HepG2 (cell line): ENCODE measurements at regions not wholly inside any gene's neighbourhood (a gene's known extent, or its start where the extent isn't known, plus 50 kb on each side); places are given as distances from the start of the nearest gene placed in this dataset.

Experiments used
- ATAC-seq: fragments of 200-7000 bp; cut with Tn5 transposase; 3 replicates; pipeline ENCODE4 v1.9.1; 2020; ENCODE audit warnings: mild to moderate bottlenecking, moderate library complexity
- BruUV-seq: library from RNA; stranded (reverse); fragments of 400-500 nt; replicated peaks from 2 replicates; lab custom pipeline; 2021; lab: Mats Ljungman, UMichigan
- CTCF ChIA-PET: fragments of 300-600 bp; formaldehyde crosslinking; extraction: SDS; loops from one replicate; lab custom pipeline; 2021; ENCODE audit warnings: low total read pairs, inconsistent platforms, low intra/inter-chr PET ratio; lab: Yijun Ruan, JAX
- POLR2A ChIA-PET: fragments of 350-600 bp; sonication (Branson Sonifier 250); formaldehyde crosslinking; loops from one replicate; lab custom pipeline; 2020; ENCODE audit warnings: antibody characterized with exemption, inconsistent platforms; lab: Yijun Ruan, JAX
- DNase-seq: peaks from one replicate; pipeline ENCODE4 v3.0.0-alpha.2; 2015; ENCODE audit warnings: low spot score
- FAIRE-seq: peaks from 3 replicates; lab custom pipeline; 2011; peaks lifted over from hg19 to GRCh38; lab: Jason Lieb, UNC
- H2AFZ ChIP-seq: one replicate; pipeline ENCODE4 v1.6.1; 2011; ENCODE audit warnings: low read length, inconsistent platforms
- H3K27ac ChIP-seq: fragments of 300-600 bp; 3 replicates; pipeline ENCODE4 v1.8.0; 2011; ENCODE audit warnings: mixed run types, mild to moderate bottlenecking, mixed read lengths, low read length, inconsistent platforms; ENCODE audit not compliant: insufficient read depth; ENCODE audit errors: extremely low read length
- H3K27me3 ChIP-seq, 2 experiments: fragments of 200-600 bp in 1 of 2; 2 replicates in 1 of 2; 3 replicates in 1 of 2; pipeline versions ENCODE4 v1.6.0 to v1.8.0; 2011; ENCODE audit warnings: low read length in 2 of 2, mild to moderate bottlenecking in 2 of 2, moderate library complexity in 2 of 2, inconsistent platforms in 1 of 2; ENCODE audit not compliant: insufficient read depth in 2 of 2, control insufficient read depth in 1 of 2
- H3K36me3 ChIP-seq, 2 experiments: fragments of 200-600 bp in 1 of 2; replicated peaks in 1 of 2; 2 replicates in 1 of 2; 3 replicates in 1 of 2; pipeline versions ENCODE4 v1.5.1 to v1.8.0; 2011; ENCODE audit warnings: low read length in 2 of 2, inconsistent platforms in 1 of 2; ENCODE audit not compliant: insufficient read depth in 2 of 2, control insufficient read depth in 1 of 2
- H3K4me1 ChIP-seq: 2 replicates; pipeline ENCODE4 v1.5.1; 2012; ENCODE audit warnings: low read length, inconsistent platforms; ENCODE audit not compliant: insufficient read depth
- H3K4me2 ChIP-seq: 2 replicates; pipeline ENCODE4 v1.6.0; 2011; ENCODE audit warnings: low read depth, low read length, inconsistent platforms
- H3K4me3 ChIP-seq, 3 experiments: fragments of 200-600 bp in 1 of 3; sonication (generic), shearing (Covaris generic) in 1 of 3; replicated peaks in 1 of 3; 2 replicates each; pipeline ENCODE4 v1.5.1; 2011 to 2016; ENCODE audit warnings: low read length in 3 of 3, inconsistent platforms in 2 of 3, low read depth in 2 of 3, mild to moderate bottlenecking in 2 of 3, control low read depth in 1 of 3, mixed read lengths in 1 of 3; ENCODE audit not compliant: insufficient read depth in 1 of 3
- H3K79me2 ChIP-seq: one replicate; pipeline ENCODE4 v1.6.1; 2011; ENCODE audit warnings: low read length, inconsistent platforms; ENCODE audit not compliant: insufficient read depth
- H3K9ac ChIP-seq: 2 replicates; pipeline ENCODE4 v1.6.0; 2011; ENCODE audit warnings: mild to moderate bottlenecking, low read depth, low read length, inconsistent platforms; ENCODE audit not compliant: insufficient read depth
- H3K9me3 ChIP-seq: 2 replicates; pipeline ENCODE4 v1.5.1; 2012; ENCODE audit warnings: mild to moderate bottlenecking, low read length
- H4K20me1 ChIP-seq: 2 replicates; pipeline ENCODE4 v1.6.0; 2011; ENCODE audit warnings: inconsistent platforms, mild to moderate bottlenecking, low read length, moderate library complexity; ENCODE audit not compliant: insufficient read depth
- ETV5 ChIP-seq: IDR thresholded peaks from 2 replicates; pipeline ENCODE4 v1.6.1; 2018; ENCODE audit warnings: missing biosample characterization, missing genetic modification reagents, inconsistent platforms, borderline replicate concordance
- FOXA1 ChIP-seq, 2 experiments: fragments of 450-650 bp in 1 of 2; sonication (generic) in 1 of 2; formaldehyde crosslinking in 1 of 2; IDR thresholded peaks; 2 replicates each; pipeline versions ENCODE4 v1.4.0 to v1.6.1; 2016 to 2020; ENCODE audit warnings: missing genetic modification reagents in 1 of 2
- HIVEP1 ChIP-seq: sonication (generic); formaldehyde crosslinking; IDR thresholded peaks from 2 replicates; pipeline ENCODE4 v1.4.0; 2020; ENCODE audit warnings: mild to moderate bottlenecking, missing genetic modification reagents
- NCOA2 ChIP-seq: sonication (generic); formaldehyde crosslinking; IDR thresholded peaks from 2 replicates; pipeline ENCODE4 v1.8.0; 2022; ENCODE audit warnings: inconsistent platforms
- NR1H2 ChIP-seq: sonication (generic); formaldehyde crosslinking; IDR thresholded peaks from 2 replicates; pipeline ENCODE4 v1.8.1; 2022; ENCODE audit warnings: low read depth, missing genetic modification reagents, borderline replicate concordance
- RFX3 ChIP-seq: IDR thresholded peaks from 2 replicates; pipeline ENCODE4 v1.6.1; 2016; ENCODE audit warnings: missing biosample characterization, missing genetic modification reagents
- U2AF2 ChIP-seq: fragments of 200-400 bp; formaldehyde crosslinking; IDR thresholded peaks from 2 replicates; pipeline ENCODE4 v1.6.1; 2017; ENCODE audit warnings: low read depth, mild to moderate bottlenecking, low read length
- ZNF234 ChIP-seq: sonication (generic); formaldehyde crosslinking; conservative IDR thresholded peaks from 2 replicates; pipeline ENCODE4 v1.5.1; 2020; ENCODE audit warnings: mild to moderate bottlenecking, missing genetic modification reagents
- ZNF274 ChIP-seq: sonication (generic); formaldehyde crosslinking; IDR thresholded peaks from 2 replicates; pipeline ENCODE4 v1.5.1; 2020; ENCODE audit warnings: mild to moderate bottlenecking, missing genetic modification reagents
- ZNF570 ChIP-seq: sonication (generic); formaldehyde crosslinking; IDR thresholded peaks from 2 replicates; pipeline ENCODE4 v1.4.0; 2020; ENCODE audit warnings: mild to moderate bottlenecking, missing genetic modification reagents, borderline replicate concordance
- ZNF615 ChIP-seq: sonication (generic); formaldehyde crosslinking; IDR thresholded peaks from 2 replicates; pipeline ENCODE4 v1.5.0; 2020; ENCODE audit warnings: mild to moderate bottlenecking, missing genetic modification reagents, borderline replicate concordance
- ZSCAN22 ChIP-seq: sonication (generic); formaldehyde crosslinking; IDR thresholded peaks from 2 replicates; pipeline ENCODE4 v1.4.0; 2020; ENCODE audit warnings: mild to moderate bottlenecking, missing genetic modification reagents
- WGBS: methylation state at CpG from one replicate; pipeline ENCODE4 v1.1.6; 2017; ENCODE audit warnings: low lambda C conversion rate; 5-methylcytosine and 5-hydroxymethylcytosine counted together
- in situ Hi-C: cut with HindIII; loops from 2 replicates; pipeline ENCODE4 v1.10.0; 2017; ENCODE audit warnings: low pct_unique_long_range_greater_than_20kb; ENCODE audit not compliant: extremely low pct_ligation_motif_present
- intact Hi-C: fragments of 100-400 bp; cut with micrococcal nuclease; formaldehyde crosslinking; loops from one replicate; pipeline ENCODE4 v1.10.0; 2022; ENCODE audit not compliant: unreplicated experiment
- TF ChIP-seq, protein P1 (sequence below): sonication (generic); formaldehyde crosslinking; IDR thresholded peaks from 2 replicates; pipeline ENCODE4 v1.4.0; 2020; ENCODE audit warnings: missing genetic modification reagents; ENCODE audit errors: not compliant biosample characterization
- TF ChIP-seq, protein P2 (sequence below): sonication (generic); formaldehyde crosslinking; IDR thresholded peaks from 2 replicates; pipeline ENCODE4 v1.5.0; 2020; ENCODE audit warnings: missing genetic modification reagents
- TF ChIP-seq, protein P3 (sequence below): sonication (generic); formaldehyde crosslinking; IDR thresholded peaks from 2 replicates; pipeline ENCODE4 v1.4.0; 2020; ENCODE audit warnings: missing genetic modification reagents
- TF ChIP-seq, protein P4 (sequence below), 2 experiments: fragments of 450-650 bp in 1 of 2; sonication (generic) in 1 of 2; formaldehyde crosslinking; IDR thresholded peaks; 2 replicates each; pipeline versions ENCODE4 v1.5.0 to v1.8.0; 2020 to 2022; ENCODE audit warnings: mild to moderate bottlenecking in 1 of 2, missing genetic modification reagents in 1 of 2

DNA sequence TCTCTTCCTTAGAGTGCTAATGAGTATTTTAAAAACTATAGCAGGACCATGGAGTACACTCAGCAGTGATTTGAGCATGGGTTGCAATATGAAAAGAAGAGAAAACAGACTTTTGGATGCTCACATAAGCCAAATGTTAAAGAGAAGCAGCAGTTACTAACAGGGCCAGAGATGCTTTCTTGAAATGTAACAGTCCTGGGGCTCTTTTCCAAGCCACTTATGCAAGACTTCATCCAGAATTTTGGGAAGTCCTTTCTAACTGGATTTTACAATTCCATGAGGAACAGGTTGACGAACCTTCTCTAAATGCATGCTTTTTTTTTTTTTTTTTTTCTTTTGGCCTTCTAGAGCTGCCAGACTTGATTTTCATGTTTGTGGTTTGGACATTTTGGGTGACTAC, 282.0 kb downstream of the SEC23IP start:
- Histone ChIP-seq H3K27me3 (peaks cover 0 to 16% of the 10 kb centered on the region in 2 experiments; a peak in 4 of 5 replicates), H3K27ac (no peak overlapping the region), H3K4me3 (no peak overlapping the region), H4K20me1 (no peaks in the 10 kb centered on the region), H3K9ac (no peak overlapping the region), H3K9me3 (no peaks in the 10 kb centered on the region), H3K79me2 (no peaks in the 10 kb centered on the region), H3K4me1 (no peaks in the 10 kb centered on the region), H2AFZ (no peak overlapping the region), H3K36me3 (no peaks in the 10 kb centered on the region), H3K4me2 (no peak overlapping the region)
- no peak for ATAC-seq
- no TSS peak for BruUV-seq
- POLR2A ChIA-PET = no interaction called here
- DNase-seq = no peak
- CTCF ChIA-PET = no interaction called here
- WGBS = 0% methylated on average over 1 of the region's 1 CpG
- intact Hi-C loops = no loop called here
- in situ Hi-C loops = no loop called here
- no peak for FAIRE-seq
- TF ChIP-seq, protein P1, sequence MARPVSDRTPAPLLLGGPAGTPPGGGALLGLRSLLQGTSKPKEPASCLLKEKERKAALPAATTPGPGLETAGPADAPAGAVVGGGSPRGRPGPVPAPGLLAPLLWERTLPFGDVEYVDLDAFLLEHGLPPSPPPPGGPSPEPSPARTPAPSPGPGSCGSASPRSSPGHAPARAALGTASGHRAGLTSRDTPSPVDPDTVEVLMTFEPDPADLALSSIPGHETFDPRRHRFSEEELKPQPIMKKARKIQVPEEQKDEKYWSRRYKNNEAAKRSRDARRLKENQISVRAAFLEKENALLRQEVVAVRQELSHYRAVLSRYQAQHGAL (CRISPR knock-in tag) = no peak
- TF ChIP-seq ZNF570 (no peak), RFX3 (CRISPR knock-in tag) (no peak), ZNF234 (CRISPR knock-in tag) (no peak), ZNF615 (CRISPR knock-in tag) (no peak), HIVEP1 (CRISPR knock-in tag) (no peak), FOXA1 (IDR thresholded peaks at IDR 0.05) (no peak), FOXA1 (CRISPR knock-in tag; IDR thresholded peaks at IDR 0.05) (no peak), NCOA2 (CRISPR knock-in tag) (no peak), ETV5 (CRISPR knock-in tag) (no peak), ZNF274 (CRISPR knock-in tag) (no peak), NR1H2 (CRISPR knock-in tag) (no peak), U2AF2 (no peak), ZSCAN22 (CRISPR knock-in tag) (no peak)
- TF ChIP-seq, protein P2, sequence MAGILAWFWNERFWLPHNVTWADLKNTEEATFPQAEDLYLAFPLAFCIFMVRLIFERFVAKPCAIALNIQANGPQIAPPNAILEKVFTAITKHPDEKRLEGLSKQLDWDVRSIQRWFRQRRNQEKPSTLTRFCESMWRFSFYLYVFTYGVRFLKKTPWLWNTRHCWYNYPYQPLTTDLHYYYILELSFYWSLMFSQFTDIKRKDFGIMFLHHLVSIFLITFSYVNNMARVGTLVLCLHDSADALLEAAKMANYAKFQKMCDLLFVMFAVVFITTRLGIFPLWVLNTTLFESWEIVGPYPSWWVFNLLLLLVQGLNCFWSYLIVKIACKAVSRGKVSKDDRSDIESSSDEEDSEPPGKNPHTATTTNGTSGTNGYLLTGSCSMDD (CRISPR knock-in tag) = no peak
- TF ChIP-seq, protein P3, sequence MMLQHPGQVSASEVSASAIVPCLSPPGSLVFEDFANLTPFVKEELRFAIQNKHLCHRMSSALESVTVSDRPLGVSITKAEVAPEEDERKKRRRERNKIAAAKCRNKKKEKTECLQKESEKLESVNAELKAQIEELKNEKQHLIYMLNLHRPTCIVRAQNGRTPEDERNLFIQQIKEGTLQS = no peak
- TF ChIP-seq, protein P4, sequence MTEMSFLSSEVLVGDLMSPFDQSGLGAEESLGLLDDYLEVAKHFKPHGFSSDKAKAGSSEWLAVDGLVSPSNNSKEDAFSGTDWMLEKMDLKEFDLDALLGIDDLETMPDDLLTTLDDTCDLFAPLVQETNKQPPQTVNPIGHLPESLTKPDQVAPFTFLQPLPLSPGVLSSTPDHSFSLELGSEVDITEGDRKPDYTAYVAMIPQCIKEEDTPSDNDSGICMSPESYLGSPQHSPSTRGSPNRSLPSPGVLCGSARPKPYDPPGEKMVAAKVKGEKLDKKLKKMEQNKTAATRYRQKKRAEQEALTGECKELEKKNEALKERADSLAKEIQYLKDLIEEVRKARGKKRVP (CRISPR knock-in tag; IDR thresholded peaks at IDR 0.05) = no peak
- TF ChIP-seq, all 625 proteins: peak for 0
